SKM-1 treated with dmso at 0.1 percent for 144 hours (cell line): ENCODE measurements at regions not wholly inside any gene's neighbourhood (a gene's known extent, or its start where the extent isn't known, plus 50 kb on each side); places are given as distances from the start of the nearest gene placed in this dataset.

Experiments
- DNase-seq: peaks from one replicate; lab custom pipeline; 2025; ENCODE audit not compliant: unreplicated experiment; lab: John Stamatoyannopoulos, UW

DNA sequence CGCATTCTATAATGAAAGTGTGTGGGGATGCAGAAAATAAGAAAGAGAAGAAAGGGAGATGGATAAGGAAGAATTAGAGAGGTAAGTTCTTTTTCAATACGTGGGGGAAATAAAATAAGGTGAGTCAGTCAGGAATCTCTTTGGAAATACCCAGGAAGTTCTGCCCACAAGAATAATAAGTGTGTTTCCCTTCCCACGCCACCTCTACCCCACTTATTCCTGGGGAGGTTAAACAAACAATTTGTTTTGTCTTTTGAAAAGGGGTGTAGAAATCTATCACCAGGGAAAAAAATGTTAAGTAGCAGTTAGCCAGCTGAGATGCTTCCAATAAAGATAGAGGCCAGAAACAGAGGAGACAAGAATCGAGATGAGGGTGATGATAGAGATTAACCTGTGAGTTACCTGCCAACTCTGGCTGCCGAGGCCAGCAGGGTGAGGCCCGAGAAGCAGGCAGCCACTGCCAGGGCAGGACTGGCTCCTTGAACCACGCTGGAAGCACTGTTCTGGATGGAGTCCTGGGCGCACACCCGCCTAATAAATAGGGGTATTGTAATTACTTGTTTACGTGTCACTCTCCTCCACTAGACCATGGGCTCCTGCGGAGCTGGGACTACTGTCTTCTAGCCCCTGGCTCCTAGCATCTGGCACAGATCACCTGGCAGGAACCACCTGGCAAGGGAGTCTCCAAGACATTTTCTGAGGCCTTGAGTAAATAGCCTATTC lies 191.3 kb downstream of the FGFR2 start:
- DNase-seq = no peak

DNA sequence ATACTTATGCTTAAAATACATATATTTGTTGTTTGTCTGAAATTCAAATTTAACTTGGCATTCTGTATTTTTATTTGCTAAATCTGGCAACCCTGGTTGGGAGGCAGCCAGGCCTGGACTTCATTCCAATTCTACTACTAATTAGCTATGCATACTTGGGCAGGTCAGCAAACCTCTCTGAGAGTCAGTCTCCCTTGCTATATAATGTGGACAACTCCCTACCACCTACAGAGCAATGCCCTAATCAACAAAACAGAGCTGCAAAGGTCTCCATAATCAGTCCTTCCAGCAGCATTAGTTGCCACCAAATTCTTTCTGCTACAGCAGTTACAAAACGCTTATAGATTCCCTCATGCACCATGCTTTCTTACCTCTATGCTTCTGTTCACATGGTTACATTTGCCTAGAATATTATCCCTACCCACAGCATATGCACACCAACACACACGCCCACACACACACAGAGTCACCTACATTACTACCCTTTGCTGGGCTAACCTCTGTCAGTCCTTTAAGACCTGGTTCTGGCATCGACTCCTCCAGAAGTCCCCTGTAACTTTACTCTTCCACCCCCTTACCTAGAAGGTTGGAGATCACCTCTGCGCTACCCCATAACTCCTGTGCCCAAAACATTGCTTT lies 188.7 kb downstream of the FGFR2 start:
- DNase-seq = no peak

DNA sequence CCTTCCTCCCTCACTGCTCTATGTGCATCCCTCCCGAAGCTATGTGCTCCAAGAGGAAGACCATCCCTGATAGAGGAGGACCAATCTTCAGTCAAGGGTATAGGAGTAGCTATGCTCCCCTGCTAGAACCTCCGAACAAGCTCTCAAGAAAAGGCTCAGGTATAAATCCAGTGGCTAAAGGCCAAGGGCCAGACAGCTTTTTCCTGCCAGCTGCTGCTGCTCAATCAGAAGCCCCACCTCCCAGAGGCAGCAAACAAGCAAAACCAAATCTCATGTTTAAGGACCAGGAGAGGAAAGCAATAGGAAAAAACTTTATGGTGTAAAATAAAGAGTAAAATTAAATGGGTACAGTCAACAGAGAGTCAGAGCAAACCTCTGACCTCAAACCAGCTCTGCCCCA lies 187.2 kb downstream of the FGFR2 start:
- DNase-seq = no peak

DNA sequence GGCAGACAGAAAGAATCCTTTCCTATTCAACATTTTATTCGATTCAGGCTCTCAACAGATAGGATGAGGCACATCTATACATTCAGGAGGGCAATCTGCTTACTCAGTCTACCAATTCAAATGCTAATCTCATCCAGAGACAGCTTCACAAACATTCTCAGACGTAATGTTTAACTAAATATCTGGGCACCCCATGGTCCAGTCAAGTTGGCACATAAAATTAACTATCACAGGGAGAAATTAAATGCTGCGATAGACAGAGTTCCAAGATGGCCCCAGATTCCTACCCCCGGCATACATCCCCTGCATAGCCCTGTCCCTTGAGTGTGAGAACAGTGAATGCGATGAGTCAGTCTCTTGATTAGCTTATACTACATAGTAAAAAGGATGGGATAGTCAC lies 184.3 kb downstream of the FGFR2 start:
- no peak for DNase-seq

DNA sequence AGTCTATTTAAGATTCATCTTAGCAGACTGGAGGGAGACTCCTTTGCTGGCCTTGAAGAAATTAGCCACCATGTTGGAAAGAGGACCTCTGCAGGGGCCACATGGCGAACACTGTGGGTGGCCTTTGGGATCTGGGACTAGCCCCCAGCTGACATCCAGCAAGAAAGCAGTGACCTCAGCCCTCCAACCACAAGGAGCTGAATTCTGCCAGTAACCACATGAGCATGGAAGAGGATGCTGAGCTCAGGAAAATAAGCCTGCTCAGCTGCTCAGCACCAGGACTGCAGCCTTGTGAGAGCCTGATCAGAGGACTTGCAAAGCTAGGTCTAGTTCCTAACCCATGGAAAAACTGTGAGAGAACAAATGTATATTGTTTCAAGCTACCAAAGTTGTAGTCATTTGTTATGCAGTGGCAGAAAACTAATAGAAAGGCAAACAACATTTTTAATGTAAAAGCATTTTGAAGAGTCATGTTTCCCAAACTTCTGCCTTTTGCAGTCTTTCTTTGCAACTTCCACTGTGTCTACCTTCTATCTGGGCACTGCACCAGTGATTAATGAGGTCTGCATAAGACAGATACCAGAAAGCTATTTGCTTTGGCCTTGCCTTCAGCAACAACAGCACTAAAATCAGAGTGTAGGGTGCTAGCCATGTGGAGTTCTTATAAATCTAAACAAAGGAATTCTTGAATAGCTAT lies 183.7 kb downstream of the FGFR2 start:
- DNase-seq = no peak

DNA sequence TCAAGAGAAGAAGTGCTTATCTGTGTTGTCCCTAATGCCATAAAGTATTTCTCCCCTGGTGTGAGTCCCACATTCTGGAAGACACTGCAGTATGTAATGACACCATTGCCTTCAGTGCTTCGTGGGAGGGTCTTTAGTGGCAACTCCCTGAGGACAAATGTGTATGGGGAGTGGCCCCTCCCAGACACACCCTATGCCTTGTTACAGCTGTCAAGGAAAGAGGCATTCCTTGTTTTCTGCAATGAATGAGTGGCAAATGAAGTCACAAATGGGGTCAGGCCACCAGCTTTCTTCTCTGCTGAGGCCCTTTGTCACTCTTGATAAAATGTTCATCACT lies 183.2 kb downstream of the FGFR2 start:
- no peak for DNase-seq

DNA sequence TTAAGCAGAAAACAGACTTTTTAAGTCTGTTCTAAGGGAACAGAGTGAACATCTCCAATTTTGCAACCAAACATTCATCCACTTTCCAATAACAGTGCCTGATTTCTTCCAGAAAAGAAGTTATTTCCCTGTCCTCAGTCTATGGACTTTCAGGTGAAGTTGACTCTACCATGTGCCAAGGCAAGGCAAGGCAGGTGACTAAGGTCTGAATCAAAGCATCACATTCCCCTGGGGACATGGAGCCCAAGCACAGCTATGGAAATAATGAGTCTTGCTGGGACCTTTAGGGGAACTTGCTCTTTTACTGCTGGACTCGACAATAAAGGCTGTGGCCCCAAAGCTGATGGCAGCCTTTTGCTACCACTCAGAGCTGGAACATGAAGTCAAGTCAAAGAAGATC lies 182.2 kb downstream of the FGFR2 start:
- no peak for DNase-seq

DNA sequence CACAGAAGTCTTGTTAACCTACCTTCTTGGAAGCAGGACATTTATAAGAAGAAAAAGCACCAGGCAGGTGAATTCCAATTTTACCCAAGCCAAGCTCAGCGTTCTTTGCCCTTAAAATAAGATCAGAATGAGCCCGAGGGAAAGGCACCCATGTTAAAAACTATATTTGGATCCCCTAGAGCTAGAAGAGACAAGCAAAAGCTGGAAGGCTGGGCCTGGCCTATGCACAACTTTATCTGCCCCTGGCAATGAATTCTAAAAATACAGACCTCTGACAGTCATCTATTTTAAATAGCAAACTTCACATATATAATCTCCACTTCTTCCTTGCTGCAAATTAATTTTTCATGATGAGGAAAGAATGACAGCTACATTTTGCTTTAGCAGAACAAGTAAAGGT lies 180.9 kb downstream of the FGFR2 start:
- DNase-seq = no peak

DNA sequence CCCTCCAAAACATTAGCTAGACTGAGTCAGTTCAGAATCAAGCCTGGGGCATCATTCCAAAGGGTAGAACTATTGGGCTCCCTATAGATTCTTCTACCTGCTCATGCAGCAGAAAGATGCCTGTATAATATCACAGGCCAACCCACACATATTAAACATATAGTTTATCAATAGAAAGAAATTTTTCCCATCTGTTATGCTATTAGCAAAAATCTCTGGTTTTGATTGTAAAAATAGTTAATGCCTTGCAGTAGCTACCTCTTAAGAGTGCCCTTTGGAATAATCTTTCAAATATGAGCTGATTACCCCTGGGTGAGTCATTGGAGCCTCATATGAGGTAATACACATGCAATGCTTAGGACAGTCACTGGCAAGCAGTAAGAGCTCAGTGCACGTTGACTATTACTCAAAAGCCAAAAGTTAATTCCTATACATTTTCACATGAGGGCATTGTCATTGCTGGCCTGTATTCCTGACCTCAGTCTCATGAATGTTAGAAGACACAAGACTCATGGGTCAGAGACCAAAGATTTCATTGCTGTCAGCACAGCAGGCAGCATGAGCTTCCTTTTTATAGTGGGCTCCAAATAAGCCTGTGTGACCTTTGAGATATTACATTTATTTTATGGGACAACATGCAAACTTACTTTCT lies 180.0 kb downstream of the FGFR2 start:
- DNase-seq = no peak

DNA sequence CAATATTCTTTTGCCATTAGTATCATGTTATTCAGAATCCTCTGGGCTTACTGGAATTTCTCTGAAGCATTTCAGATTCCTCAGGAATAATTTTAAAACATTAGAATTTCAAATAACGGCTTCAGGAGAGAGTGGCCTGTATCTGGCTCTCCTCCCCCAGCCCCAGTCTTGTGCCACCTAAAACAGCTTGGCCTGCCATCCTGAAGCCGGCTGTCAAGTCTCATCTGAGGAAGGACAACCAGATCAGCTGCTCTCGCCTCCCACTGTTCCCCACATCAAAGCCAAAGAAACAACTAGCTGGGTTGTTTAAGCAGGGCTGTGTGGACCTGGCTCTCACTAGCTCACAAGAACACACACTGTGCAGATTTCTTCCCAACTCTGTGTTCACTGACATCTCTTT lies 178.2 kb downstream of the FGFR2 start:
- DNase-seq = no peak

DNA sequence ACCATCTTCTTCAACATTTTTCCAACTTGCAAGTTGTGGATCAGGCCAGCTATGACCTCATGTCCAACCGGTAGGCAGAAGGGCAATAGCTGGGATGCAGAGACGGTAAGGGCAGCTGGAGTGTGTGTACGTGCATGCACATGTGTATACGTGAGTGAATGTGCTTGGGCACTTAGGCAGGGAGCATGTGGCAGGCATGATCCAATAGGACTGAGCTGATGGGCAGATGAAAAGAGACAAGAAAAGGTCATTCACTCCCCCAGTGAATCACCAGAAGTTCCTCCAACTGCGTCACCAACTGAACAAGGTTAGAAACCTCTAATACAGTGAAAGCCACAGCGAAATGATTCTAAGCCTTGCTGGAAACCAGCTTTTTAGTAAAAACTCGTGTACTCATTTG lies 176.1 kb downstream of the FGFR2 start:
- DNase-seq = no peak

DNA sequence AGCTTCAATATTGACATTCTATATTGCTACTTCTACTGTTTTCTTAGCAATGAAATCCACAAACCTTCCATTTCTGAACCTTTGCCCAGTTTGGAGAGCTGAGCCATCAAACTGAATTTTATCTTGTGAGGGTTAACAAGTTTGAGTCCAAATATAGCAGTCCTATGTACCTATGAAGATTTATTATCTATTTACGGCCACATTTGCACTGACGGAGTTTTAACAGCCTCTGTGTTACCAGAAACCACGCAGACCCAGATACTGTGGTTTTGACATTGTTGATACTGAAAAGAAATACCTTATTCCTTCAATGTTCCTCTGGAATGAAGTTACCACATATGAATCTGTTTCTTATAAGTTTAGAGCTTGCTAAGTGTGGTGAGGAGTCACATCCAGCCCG lies 172.6 kb downstream of the FGFR2 start:
- DNase-seq = no peak

DNA sequence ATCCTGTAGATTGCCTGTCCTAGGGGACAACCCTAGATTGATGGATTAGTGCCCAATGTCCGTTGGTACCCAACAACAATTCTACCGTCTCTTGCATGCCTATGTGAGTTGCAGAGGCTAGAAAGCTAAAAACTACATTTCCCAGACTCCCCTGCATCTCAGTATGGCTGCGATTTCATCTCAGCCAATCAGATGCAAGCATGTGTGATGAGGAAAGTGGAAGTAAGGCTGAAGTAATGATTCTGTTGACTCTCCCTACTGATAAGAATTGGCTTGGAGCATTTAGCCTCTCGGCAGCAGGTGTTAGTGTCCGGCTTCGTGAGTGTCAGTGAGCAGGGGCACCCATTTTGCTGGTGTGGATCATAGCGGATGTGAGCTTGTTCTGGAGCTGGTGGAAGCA lies 171.9 kb downstream of the FGFR2 start:
- no peak for DNase-seq
